HEK293 (cell line): ENCODE measurements at regions not wholly inside any gene's neighbourhood (a gene's known extent, or its start where the extent isn't known, plus 50 kb on each side); places are given as distances from the start of the nearest gene placed in this dataset.

Experiments used
- CTCF ChIA-PET: fragments of 350-600 bp; formaldehyde crosslinking; extraction: SDS; loops from one replicate; lab custom pipeline; 2021; ENCODE audit warnings: antibody characterized with exemption; lab: Yijun Ruan, JAX
- POLR2A ChIA-PET: fragments of 300-600 bp; formaldehyde crosslinking; extraction: SDS; loops from one replicate; lab custom pipeline; 2020; ENCODE audit warnings: antibody characterized with exemption, inconsistent platforms; lab: Yijun Ruan, JAX
- H3K27ac ChIP-seq: fragments of 200-500 bp; sonication (Bioruptor generic); 2 replicates; pipeline ENCODE4 v1.5.1; 2014; ENCODE audit warnings: low read depth, low read length, control low read depth, inconsistent platforms; ENCODE audit errors: extremely low read depth
- H3K36me3 ChIP-seq, 2 experiments: fragments of 200-500 bp in 1 of 2; sonication (Bioruptor generic) in 1 of 2; 1 replicate in 1 of 2; 2 replicates in 1 of 2; pipeline ENCODE4 v1.5.1; 2014 to 2017; ENCODE audit warnings: inconsistent platforms in 2 of 2, low read length in 2 of 2; ENCODE audit not compliant: control insufficient read depth in 2 of 2, insufficient read depth in 1 of 2
- H3K4me1 ChIP-seq: fragments of 200-500 bp; sonication (Bioruptor generic); 2 replicates; pipeline ENCODE4 v1.5.1; 2014; ENCODE audit warnings: mild to moderate bottlenecking, low read length, inconsistent platforms; ENCODE audit not compliant: control insufficient read depth, insufficient read depth
- H3K4me3 ChIP-seq: 2 replicates; pipeline ENCODE4 v1.5.1; 2011; ENCODE audit warnings: low read depth, mild to moderate bottlenecking, control low read depth, low read length, moderate library complexity
- H3K9me3 ChIP-seq: fragments of 200-500 bp; sonication (Bioruptor generic); 2 replicates; pipeline ENCODE4 v1.5.1; 2014; ENCODE audit warnings: low read depth, low read length, inconsistent platforms; ENCODE audit not compliant: control insufficient read depth, insufficient read depth
- GLI4 ChIP-seq: fragments of 450-650 bp; formaldehyde crosslinking; IDR thresholded peaks from 2 replicates; pipeline ENCODE4 v1.5.1; 2016; ENCODE audit warnings: missing biosample characterization, missing genetic modification characterization
- HOXA7 ChIP-seq: sonication (generic); formaldehyde crosslinking; IDR thresholded peaks from 2 replicates; pipeline ENCODE4 v1.8.1; 2022; ENCODE audit warnings: missing genetic modification reagents, borderline replicate concordance
- KLF7 ChIP-seq: fragments of 450-650 bp; formaldehyde crosslinking; IDR thresholded peaks from 2 replicates; pipeline ENCODE4 v1.5.1; 2016; ENCODE audit warnings: missing biosample characterization, missing genetic modification characterization, borderline replicate concordance
- SCRT1 ChIP-seq: fragments of 450-650 bp; formaldehyde crosslinking; IDR thresholded peaks from 2 replicates; pipeline ENCODE4 v1.5.1; 2016; ENCODE audit warnings: missing biosample characterization, missing genetic modification characterization, borderline replicate concordance
- SP3 ChIP-seq: fragments of 450-650 bp; formaldehyde crosslinking; IDR thresholded peaks from 2 replicates; pipeline ENCODE4 v1.5.1; 2016; ENCODE audit warnings: missing biosample characterization, missing genetic modification characterization
- ZBTB20 ChIP-seq: fragments of 450-650 bp; formaldehyde crosslinking; IDR thresholded peaks from 2 replicates; pipeline ENCODE4 v1.5.1; 2016; ENCODE audit warnings: missing biosample characterization, missing genetic modification characterization
- ZBTB26 ChIP-seq: fragments of 450-650 bp; formaldehyde crosslinking; optimal IDR thresholded peaks from 2 replicates; pipeline ENCODE3; 2016; ENCODE audit warnings: missing biosample characterization, mild to moderate bottlenecking, missing genetic modification characterization
- ZNF324 ChIP-seq: fragments of 450-650 bp; formaldehyde crosslinking; IDR thresholded peaks from 2 replicates; pipeline ENCODE4 v1.5.1; 2016; ENCODE audit warnings: missing biosample characterization, missing genetic modification characterization
- ZNF354C ChIP-seq: fragments of 450-650 bp; formaldehyde crosslinking; IDR thresholded peaks from 2 replicates; pipeline ENCODE4 v1.5.1; 2016; ENCODE audit warnings: missing biosample characterization, missing genetic modification characterization, low read depth, borderline replicate concordance
- ZNF366 ChIP-seq: fragments of 450-650 bp; formaldehyde crosslinking; conservative IDR thresholded peaks from 2 replicates; pipeline ENCODE4 v1.5.1; 2016; ENCODE audit warnings: missing biosample characterization, missing genetic modification characterization
- ZNF433 ChIP-seq: fragments of 450-650 bp; formaldehyde crosslinking; IDR thresholded peaks from 2 replicates; pipeline ENCODE4 v1.5.1; 2016; ENCODE audit warnings: missing biosample characterization, missing genetic modification characterization, low read depth
- ZNF521 ChIP-seq: fragments of 450-650 bp; formaldehyde crosslinking; IDR thresholded peaks from 2 replicates; pipeline ENCODE4 v1.5.1; 2017; ENCODE audit warnings: missing biosample characterization, mild to moderate bottlenecking, missing genetic modification characterization
- ZNF529 ChIP-seq: fragments of 450-650 bp; formaldehyde crosslinking; IDR thresholded peaks from 2 replicates; pipeline ENCODE4 v1.5.1; 2017; ENCODE audit warnings: missing genetic modification characterization, missing biosample characterization; ENCODE audit not compliant: insufficient replicate concordance
- ZNF530 ChIP-seq: fragments of 450-650 bp; formaldehyde crosslinking; IDR thresholded peaks from 2 replicates; pipeline ENCODE4 v1.5.1; 2016; ENCODE audit warnings: low read depth, missing biosample characterization, missing genetic modification characterization
- ZNF558 ChIP-seq: fragments of 450-650 bp; formaldehyde crosslinking; IDR thresholded peaks from 2 replicates; pipeline ENCODE4 v1.5.1; 2016; ENCODE audit warnings: missing biosample characterization, missing genetic modification characterization
- ZNF585B ChIP-seq: fragments of 450-650 bp; formaldehyde crosslinking; IDR thresholded peaks from 2 replicates; pipeline ENCODE4 v1.5.1; 2016; ENCODE audit warnings: missing biosample characterization, missing genetic modification characterization
- ZNF600 ChIP-seq: fragments of 450-650 bp; formaldehyde crosslinking; IDR thresholded peaks from 2 replicates; pipeline ENCODE4 v1.5.1; 2016; ENCODE audit warnings: missing biosample characterization, missing genetic modification characterization
- ZNF639 ChIP-seq: fragments of 450-650 bp; formaldehyde crosslinking; IDR thresholded peaks from 2 replicates; pipeline ENCODE4 v1.5.1; 2016; ENCODE audit warnings: missing biosample characterization, missing genetic modification characterization
- ZNF664 ChIP-seq: fragments of 450-650 bp; formaldehyde crosslinking; IDR thresholded peaks from 2 replicates; pipeline ENCODE4 v1.5.1; 2016; ENCODE audit warnings: missing biosample characterization, missing genetic modification characterization
- ZNF692 ChIP-seq: fragments of 450-650 bp; formaldehyde crosslinking; IDR thresholded peaks from 2 replicates; pipeline ENCODE4 v1.5.1; 2016; ENCODE audit warnings: missing biosample characterization, missing genetic modification characterization
- ZNF837 ChIP-seq: fragments of 450-650 bp; formaldehyde crosslinking; IDR thresholded peaks from 2 replicates; pipeline ENCODE4 v1.5.1; 2016; ENCODE audit warnings: missing biosample characterization, missing genetic modification characterization
- ZSCAN4 ChIP-seq: fragments of 450-650 bp; formaldehyde crosslinking; IDR thresholded peaks from 2 replicates; pipeline ENCODE4 v1.5.1; 2017; ENCODE audit warnings: missing biosample characterization, missing genetic modification characterization

- H3K9me3 ChIP-seq: no peaks in the 10 kb centered on the region
- H3K36me3 ChIP-seq: no peaks in the 10 kb centered on the region
- TF ChIP-seq SCRT1 (tag by site-specific recombination): no peak
- TF ChIP-seq GLI4 (tag by site-specific recombination): no peak
- TF ChIP-seq ZBTB20 (tag by site-specific recombination): no peak
- TF ChIP-seq ZNF354C (tag by site-specific recombination): no peak
- no peak for TF ChIP-seq ZNF521
- no peak for TF ChIP-seq ZBTB26 (tag by site-specific recombination)
- TF ChIP-seq SP3: no peak
- no peak for TF ChIP-seq ZNF600
- no peak for TF ChIP-seq ZNF558
- TF ChIP-seq KLF7: no peak
- TF ChIP-seq, all 188 proteins: peak for 0
- H3K4me1 ChIP-seq: no peaks in the 10 kb centered on the region
- ChIA-PET CTCF (interaction anchor here (0.6 kb wide), 1 partner anchor 169 kb away, joined by 3 read pairs; no protein-coding TSS in a partner anchor), POLR2A (no interaction called here)
- no peak overlapping the region for H3K27ac ChIP-seq
- H3K4me3 ChIP-seq: no peak overlapping the region
Measured at GRCh38 chr9:38254151-38254550, 138.4 kb upstream of the ALDH1B1 start.

GRCh38 chr9:38253200-38253599 is 139.3 kb upstream of the ALDH1B1 start:
- Histone ChIP-seq H3K9me3 (no peaks in the 10 kb centered on the region), H3K4me3 (no peak overlapping the region), H3K27ac (no peak overlapping the region), H3K4me1 (no peaks in the 10 kb centered on the region), H3K36me3 (no peaks in the 10 kb centered on the region)
- CTCF ChIA-PET: no interaction called here
- POLR2A ChIA-PET: interaction anchor here (0.7 kb wide), 1 partner anchor 85 kb away, joined by 6 read pairs; no protein-coding TSS in a partner anchor
- TF ChIP-seq ZNF324 (tag by site-specific recombination) (no peak), ZNF692 (tag by site-specific recombination) (no peak), ZNF433 (no peak), ZNF585B (tag by site-specific recombination) (no peak), ZNF837 (tag by site-specific recombination) (no peak), HOXA7 (CRISPR knock-in tag) (no peak), ZNF529 (tag by site-specific recombination) (no peak), ZNF366 (tag by site-specific recombination) (no peak), ZNF664 (no peak), KLF7 (no peak), ZNF639 (tag by site-specific recombination) (no peak), ZSCAN4 (no peak), ZNF530 (tag by site-specific recombination) (no peak)
